ENCODE measurements at regions not wholly inside any gene's neighbourhood (a gene's known extent, or its start where the extent isn't known, plus 50 kb on each side); places are given as distances from the start of the nearest gene placed in this dataset.

GRCh38 chr3:140823106-140823505 is 118.5 kb upstream of the SLC25A36 start:
- TF ChIP-seq MAFK (conservative IDR thresholded peaks at IDR 0.05 in 1 of 2, IDR thresholded peaks at IDR 0.05 in 1 of 2; ENCODE audit: low read length in 2 of 2) (no peak), ZBTB10 (CRISPR knock-in tag; IDR thresholded peaks at IDR 0.05; ENCODE audit: borderline replicate concordance) (no peak), CTCF (CRISPR knock-in tag; IDR thresholded peaks at IDR 0.05) (0 out of 2 replicates have a peak, but pooled peaks have one; percentile 18), RAD21 (CRISPR knock-in tag; IDR thresholded peaks at IDR 0.05) (no peak), ZBTB40 (IDR thresholded peaks at IDR 0.05) (no peak), ZBTB40 (CRISPR knock-in tag; IDR thresholded peaks at IDR 0.05) (no peak)
